Tibial artery (tissue), 4 donors: ENCODE measurements at regions not wholly inside any gene's neighbourhood (a gene's known extent, or its start where the extent isn't known, plus 50 kb on each side); places are given as distances from the start of the nearest gene placed in this dataset.

Experiments
- DNase-seq, 2 donors: peaks; one replicate each; pipeline ENCODE4 v3.0.0-alpha.2; 2019
- H3K27ac ChIP-seq, 2 donors: fragments of 200-600 bp; sonication (generic) in 1 of 2; 1 replicate in 1 of 2; 2 replicates in 1 of 2; pipeline ENCODE4 v1.5.1; 2018 to 2019; ENCODE audit warnings: mild to moderate bottlenecking in 1 of 2
- H3K27me3 ChIP-seq, 2 donors: fragments of 200-600 bp; sonication (generic) in 1 of 2; one replicate each; pipeline versions ENCODE4 v1.5.1 to v1.6.0; 2016 to 2019
- H3K36me3 ChIP-seq, 3 donors: fragments of 200-600 bp; sonication (generic) in 2 of 3; one replicate each; pipeline ENCODE4 v1.5.1; 2016 to 2019; ENCODE audit warnings: mild to moderate bottlenecking in 2 of 3
- H3K4me1 ChIP-seq, 4 donors: fragments of 200-600 bp; sonication (generic) in 2 of 4; 1 replicate in 3 of 4; 2 replicates in 1 of 4; pipeline ENCODE4 v1.5.1; 2016 to 2019
- H3K4me3 ChIP-seq, 2 donors: fragments of 200-600 bp; sonication (generic) in 1 of 2; 1 replicate in 1 of 2; 2 replicates in 1 of 2; pipeline ENCODE4 v1.5.1; 2018 to 2019; ENCODE audit warnings: mild to moderate bottlenecking in 2 of 2
- H3K9me3 ChIP-seq, 3 donors: fragments of 200-600 bp; sonication (generic) in 1 of 3; one replicate each; pipeline ENCODE4 v1.5.1; 2016 to 2019
- intact Hi-C: fragments of 100-400 bp; cut with DNase I; formaldehyde crosslinking; loops from one replicate; pipeline ENCODE4 v1.15.0; 2023; ENCODE audit warnings: low total_unique reads
- TF ChIP-seq, protein P1 (sequence below), 2 experiments: fragments of 200-600 bp in 1 of 2; fragments of 450-650 bp in 1 of 2; IDR thresholded peaks; one replicate each; pipeline ENCODE4 v1.5.1; 2017 to 2019; ENCODE audit warnings: antibody characterized with exemption in 2 of 2, mild to moderate bottlenecking in 1 of 2, moderate library complexity in 1 of 2

DNA sequence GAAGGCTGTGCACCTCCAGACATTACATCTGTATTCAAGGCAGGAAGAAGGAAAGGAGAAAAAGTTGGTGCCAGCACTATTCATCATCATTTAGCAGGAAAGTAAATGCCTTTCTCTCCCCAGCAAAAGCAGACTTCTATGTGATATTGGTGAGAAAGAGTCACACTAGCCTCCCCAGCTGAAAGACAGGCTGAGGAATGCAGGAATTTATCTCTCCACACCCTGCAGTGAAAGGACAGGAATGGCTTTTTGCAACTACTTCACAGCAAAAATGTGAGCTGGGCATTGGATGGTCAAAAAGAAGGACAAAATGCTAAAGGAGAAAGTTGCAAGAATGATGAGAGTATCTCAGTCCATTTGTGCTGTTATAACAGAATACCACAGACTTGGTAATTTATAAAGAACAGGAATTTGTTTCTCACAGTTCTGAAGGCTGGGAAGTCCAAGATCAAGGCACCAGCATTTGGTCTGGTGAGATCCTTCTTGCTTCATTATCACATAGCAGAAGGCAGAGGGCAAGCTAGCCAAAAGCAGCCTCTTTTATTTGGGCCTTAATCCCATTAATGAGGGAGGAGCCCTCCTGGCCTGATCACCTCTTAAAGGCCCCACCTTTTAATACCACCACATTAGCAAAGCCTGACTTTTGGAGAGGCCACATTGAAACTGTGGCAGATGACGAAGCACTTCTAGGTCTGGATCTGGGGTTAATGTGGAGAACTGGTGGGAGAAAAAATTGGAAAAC lies 388.1 kb upstream of the SLC14A2 start:
- no peak for DNase-seq
- TF ChIP-seq, protein P1, sequence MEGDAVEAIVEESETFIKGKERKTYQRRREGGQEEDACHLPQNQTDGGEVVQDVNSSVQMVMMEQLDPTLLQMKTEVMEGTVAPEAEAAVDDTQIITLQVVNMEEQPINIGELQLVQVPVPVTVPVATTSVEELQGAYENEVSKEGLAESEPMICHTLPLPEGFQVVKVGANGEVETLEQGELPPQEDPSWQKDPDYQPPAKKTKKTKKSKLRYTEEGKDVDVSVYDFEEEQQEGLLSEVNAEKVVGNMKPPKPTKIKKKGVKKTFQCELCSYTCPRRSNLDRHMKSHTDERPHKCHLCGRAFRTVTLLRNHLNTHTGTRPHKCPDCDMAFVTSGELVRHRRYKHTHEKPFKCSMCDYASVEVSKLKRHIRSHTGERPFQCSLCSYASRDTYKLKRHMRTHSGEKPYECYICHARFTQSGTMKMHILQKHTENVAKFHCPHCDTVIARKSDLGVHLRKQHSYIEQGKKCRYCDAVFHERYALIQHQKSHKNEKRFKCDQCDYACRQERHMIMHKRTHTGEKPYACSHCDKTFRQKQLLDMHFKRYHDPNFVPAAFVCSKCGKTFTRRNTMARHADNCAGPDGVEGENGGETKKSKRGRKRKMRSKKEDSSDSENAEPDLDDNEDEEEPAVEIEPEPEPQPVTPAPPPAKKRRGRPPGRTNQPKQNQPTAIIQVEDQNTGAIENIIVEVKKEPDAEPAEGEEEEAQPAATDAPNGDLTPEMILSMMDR (IDR thresholded peaks at IDR 0.05): no peak

DNA sequence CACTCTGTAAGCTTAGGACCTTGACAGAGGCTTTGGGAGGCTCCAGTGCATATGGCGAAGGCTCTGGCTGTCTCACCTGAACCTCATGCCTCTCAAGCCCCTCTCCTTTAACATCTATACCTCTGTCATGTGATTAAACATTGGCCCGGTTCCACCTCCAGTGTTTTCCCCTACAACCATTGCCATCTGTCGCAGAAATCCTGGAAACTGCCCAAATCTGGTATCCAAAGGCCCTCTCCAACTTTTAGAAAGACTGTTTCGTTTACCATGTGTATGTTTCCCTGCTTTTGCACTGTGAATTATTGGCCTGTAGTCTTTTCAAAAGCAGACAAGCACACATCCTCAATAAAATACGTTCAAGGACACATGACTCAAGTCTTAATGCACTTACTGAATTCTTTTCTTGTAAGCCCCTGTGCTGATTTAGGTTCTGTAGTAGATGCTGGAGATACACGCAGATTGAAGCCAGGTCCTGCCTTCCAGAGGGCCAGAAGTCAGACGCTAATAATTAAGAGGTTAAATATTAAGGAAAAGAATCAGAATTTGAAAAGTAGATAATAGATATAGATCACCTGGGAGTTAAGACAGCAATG lies 386.4 kb upstream of the SLC14A2 start:
- intact Hi-C loops: no loop called here
- no peak overlapping the region for H3K4me3 ChIP-seq
- no peak for DNase-seq

More for the DNA sequence above, 388.1 kb upstream of the SLC14A2 start:
- Histone ChIP-seq H3K4me3 (no peak overlapping the region), H3K36me3 (no peaks in the 10 kb centered on the region), H3K4me1 (no peaks in the 10 kb centered on the region), H3K27ac (no peak overlapping the region), H3K27me3 (no peaks in the 10 kb centered on the region), H3K9me3 (no peaks in the 10 kb centered on the region)
- intact Hi-C loops: no loop called here

DNA sequence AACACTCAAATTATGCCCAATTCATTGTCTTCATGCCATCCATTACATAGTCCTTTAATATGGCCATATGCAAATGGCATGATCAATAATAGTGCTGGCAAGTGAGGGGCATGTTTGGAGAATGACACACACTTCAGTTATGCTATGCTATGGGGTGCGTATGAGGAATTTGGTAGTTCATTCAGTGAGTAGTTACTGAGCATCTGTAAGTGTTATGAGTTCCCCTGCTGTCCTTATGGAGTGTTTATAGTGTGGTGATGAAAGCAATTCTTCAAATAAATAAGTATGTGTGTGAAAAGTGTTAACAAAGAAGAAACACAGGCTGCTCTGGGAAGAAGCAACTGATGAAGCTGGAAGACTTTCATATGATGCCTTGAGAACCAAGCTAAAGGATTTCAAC lies 383.7 kb upstream of the SLC14A2 start:
- Histone ChIP-seq H3K27ac (no peak overlapping the region), H3K4me3 (no peak overlapping the region), H3K36me3 (no peaks in the 10 kb centered on the region), H3K27me3 (no peaks in the 10 kb centered on the region), H3K4me1 (no peaks in the 10 kb centered on the region), H3K9me3 (no peaks in the 10 kb centered on the region)
- intact Hi-C loops: no loop called here
- TF ChIP-seq, protein P1 (IDR thresholded peaks at IDR 0.05): no peak
- DNase-seq: no peak

More for the DNA sequence above, 386.4 kb upstream of the SLC14A2 start:
- H3K9me3 ChIP-seq: no peaks in the 10 kb centered on the region
- H3K27ac ChIP-seq: no peak overlapping the region
- H3K27me3 ChIP-seq: no peaks in the 10 kb centered on the region
- no peaks in the 10 kb centered on the region for H3K36me3 ChIP-seq
- H3K4me1 ChIP-seq: no peaks in the 10 kb centered on the region
- TF ChIP-seq, protein P1 (IDR thresholded peaks at IDR 0.05): no peak

DNA sequence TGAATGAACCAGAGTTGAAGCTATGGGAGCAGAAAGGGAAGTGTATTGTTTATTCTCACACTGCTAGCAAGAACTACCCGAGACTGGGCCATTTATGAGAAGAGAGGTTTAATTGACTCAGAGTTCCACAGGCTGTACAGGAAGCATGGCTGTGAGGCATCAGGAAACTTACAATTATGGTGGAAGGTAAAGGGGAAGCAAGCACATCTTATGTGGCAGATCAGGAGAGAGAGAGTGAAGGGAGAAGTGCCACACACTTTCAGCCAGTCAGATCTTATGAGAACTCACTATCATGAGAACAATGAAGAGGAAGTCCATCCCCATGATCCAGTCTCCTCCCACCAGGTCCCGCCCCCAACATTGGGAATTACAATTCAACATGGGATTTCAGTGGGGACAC lies 383.2 kb upstream of the SLC14A2 start:
- intact Hi-C loops: no loop called here
- Histone ChIP-seq H3K36me3 (no peaks in the 10 kb centered on the region), H3K4me1 (no peaks in the 10 kb centered on the region), H3K9me3 (no peaks in the 10 kb centered on the region), H3K27me3 (no peaks in the 10 kb centered on the region), H3K4me3 (no peak overlapping the region), H3K27ac (no peak overlapping the region)
- DNase-seq: no peak
- TF ChIP-seq, protein P1 (IDR thresholded peaks at IDR 0.05): no peak

DNA sequence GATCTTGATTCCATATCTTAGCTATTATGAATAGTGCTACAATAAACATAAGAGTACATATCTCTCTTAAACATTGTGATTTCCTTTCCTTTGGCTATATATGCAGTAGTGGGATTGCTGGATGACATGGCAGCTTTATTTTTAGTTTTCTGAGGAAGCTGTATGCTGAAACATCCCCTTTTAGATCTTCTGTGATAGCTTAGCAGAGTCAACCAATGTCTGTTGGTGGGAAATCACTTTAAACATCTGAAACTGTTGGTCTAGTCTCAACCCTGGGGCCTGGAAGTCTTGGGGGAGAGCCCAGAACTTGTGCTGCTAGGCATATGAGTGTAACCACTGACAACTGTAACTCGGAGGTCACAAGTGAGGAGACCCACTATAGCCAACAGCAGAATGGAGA lies 378.6 kb upstream of the SLC14A2 start:
- Histone ChIP-seq H3K27ac (no peak overlapping the region), H3K9me3 (no peaks in the 10 kb centered on the region), H3K36me3 (no peaks in the 10 kb centered on the region), H3K27me3 (no peaks in the 10 kb centered on the region), H3K4me3 (no peak overlapping the region), H3K4me1 (peaks cover 0 to 8% (median 0%) of the 10 kb centered on the region in 4 donors)
- intact Hi-C loops: no loop called here
- TF ChIP-seq, protein P1 (IDR thresholded peaks at IDR 0.05): no peak
- no peak for DNase-seq
